DND-41 (cell line): ENCODE measurements at regions not wholly inside any gene's neighbourhood (a gene's known extent, or its start where the extent isn't known, plus 50 kb on each side); places are given as distances from the start of the nearest gene placed in this dataset.

ENCODE experiments used
- ATAC-seq: fragments of 200-7000 bp; cut with Tn5 transposase; 3 replicates; pipeline ENCODE4 v1.9.1; 2021; ENCODE audit warnings: low read depth; ENCODE audit not compliant: insufficient read depth
- DNase-seq: peaks from one replicate; pipeline ENCODE4 v3.0.0-alpha.2; 2020
- H2AFZ ChIP-seq: 2 replicates; pipeline ENCODE4 v1.6.0; 2012; ENCODE audit warnings: low read depth, low read length
- H3K27ac ChIP-seq: 2 replicates; pipeline ENCODE4 v1.5.1; 2012; ENCODE audit warnings: low read length, inconsistent platforms
- H3K27me3 ChIP-seq: fragments of 200-600 bp; sonication (generic); 2 replicates; pipeline ENCODE4 v1.6.0; 2012; ENCODE audit warnings: low read length, mild to moderate bottlenecking, inconsistent platforms; ENCODE audit not compliant: insufficient read depth, poor library complexity
- H3K36me3 ChIP-seq: 2 replicates; pipeline ENCODE4 v1.5.1; 2012; ENCODE audit warnings: low read length, inconsistent platforms; ENCODE audit not compliant: insufficient read depth
- H3K4me1 ChIP-seq: 2 replicates; pipeline ENCODE4 v1.5.1; 2012; ENCODE audit warnings: mild to moderate bottlenecking, low read length; ENCODE audit not compliant: insufficient read depth
- H3K4me2 ChIP-seq: 2 replicates; pipeline ENCODE4 v1.6.0; 2012; ENCODE audit warnings: mild to moderate bottlenecking, moderate library complexity, low read length, inconsistent platforms; ENCODE audit not compliant: insufficient read depth
- H3K4me3 ChIP-seq, 2 experiments: fragments of 200-600 bp in 1 of 2; shearing (Covaris generic) in 1 of 2; 2 replicates each; pipeline ENCODE4 v1.5.1; 2012 to 2016; ENCODE audit warnings: inconsistent platforms in 2 of 2, low read length in 2 of 2, mild to moderate bottlenecking in 2 of 2, low read depth in 1 of 2, moderate library complexity in 1 of 2
- H3K79me2 ChIP-seq: 2 replicates; pipeline ENCODE4 v1.6.0; 2012; ENCODE audit warnings: low read length, inconsistent platforms; ENCODE audit not compliant: insufficient read depth
- H3K9ac ChIP-seq: 2 replicates; pipeline ENCODE4 v1.6.0; 2012; ENCODE audit warnings: low read depth, mild to moderate bottlenecking, inconsistent platforms, low read length, moderate library complexity
- H3K9me3 ChIP-seq: 2 replicates; pipeline ENCODE4 v1.5.1; 2012; ENCODE audit warnings: low read length, moderate library complexity, mild to moderate bottlenecking, inconsistent platforms; ENCODE audit not compliant: insufficient read depth, severe bottlenecking
- H4K20me1 ChIP-seq: 2 replicates; pipeline ENCODE4 v1.6.0; 2012; ENCODE audit warnings: low read length; ENCODE audit not compliant: insufficient read depth
- EZH2 ChIP-seq: IDR thresholded peaks from 3 replicates; pipeline ENCODE4 v1.6.1; 2012; ENCODE audit warnings: borderline replicate concordance, low read depth, mild to moderate bottlenecking, moderate library complexity, low read length, inconsistent platforms; ENCODE audit not compliant: severe bottlenecking
- TF ChIP-seq, protein P1 (sequence below): IDR thresholded peaks from 2 replicates; pipeline ENCODE4 v1.5.1; 2012; ENCODE audit warnings: borderline replicate concordance, low read length, moderate library complexity, mild to moderate bottlenecking; ENCODE audit not compliant: poor library complexity, severe bottlenecking; ENCODE audit errors: extremely low read depth

DNA sequence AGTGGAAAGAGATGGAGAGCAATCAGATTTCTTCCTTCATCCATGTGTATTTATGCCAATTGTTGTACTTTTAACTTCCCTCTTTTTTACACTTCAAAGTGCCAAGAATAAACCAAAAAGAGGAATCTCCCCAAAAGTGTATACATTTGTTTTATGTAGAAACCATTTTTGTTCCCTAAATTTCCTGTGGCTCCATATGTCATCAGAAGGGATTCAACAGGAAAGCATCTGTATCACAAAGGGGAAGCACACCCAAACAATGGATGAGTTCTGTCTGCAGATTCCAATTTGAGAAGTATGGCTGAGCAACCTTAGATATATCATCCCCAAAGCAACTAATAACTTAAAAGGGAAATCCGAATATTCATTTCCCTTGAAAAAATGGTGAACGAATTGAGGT, 275.0 kb downstream of the MREG start:
- TF ChIP-seq, protein P1, sequence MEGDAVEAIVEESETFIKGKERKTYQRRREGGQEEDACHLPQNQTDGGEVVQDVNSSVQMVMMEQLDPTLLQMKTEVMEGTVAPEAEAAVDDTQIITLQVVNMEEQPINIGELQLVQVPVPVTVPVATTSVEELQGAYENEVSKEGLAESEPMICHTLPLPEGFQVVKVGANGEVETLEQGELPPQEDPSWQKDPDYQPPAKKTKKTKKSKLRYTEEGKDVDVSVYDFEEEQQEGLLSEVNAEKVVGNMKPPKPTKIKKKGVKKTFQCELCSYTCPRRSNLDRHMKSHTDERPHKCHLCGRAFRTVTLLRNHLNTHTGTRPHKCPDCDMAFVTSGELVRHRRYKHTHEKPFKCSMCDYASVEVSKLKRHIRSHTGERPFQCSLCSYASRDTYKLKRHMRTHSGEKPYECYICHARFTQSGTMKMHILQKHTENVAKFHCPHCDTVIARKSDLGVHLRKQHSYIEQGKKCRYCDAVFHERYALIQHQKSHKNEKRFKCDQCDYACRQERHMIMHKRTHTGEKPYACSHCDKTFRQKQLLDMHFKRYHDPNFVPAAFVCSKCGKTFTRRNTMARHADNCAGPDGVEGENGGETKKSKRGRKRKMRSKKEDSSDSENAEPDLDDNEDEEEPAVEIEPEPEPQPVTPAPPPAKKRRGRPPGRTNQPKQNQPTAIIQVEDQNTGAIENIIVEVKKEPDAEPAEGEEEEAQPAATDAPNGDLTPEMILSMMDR: no peak
- TF ChIP-seq EZH2: no peak
- no peaks in the 10 kb centered on the region for H3K27me3 ChIP-seq

DNA sequence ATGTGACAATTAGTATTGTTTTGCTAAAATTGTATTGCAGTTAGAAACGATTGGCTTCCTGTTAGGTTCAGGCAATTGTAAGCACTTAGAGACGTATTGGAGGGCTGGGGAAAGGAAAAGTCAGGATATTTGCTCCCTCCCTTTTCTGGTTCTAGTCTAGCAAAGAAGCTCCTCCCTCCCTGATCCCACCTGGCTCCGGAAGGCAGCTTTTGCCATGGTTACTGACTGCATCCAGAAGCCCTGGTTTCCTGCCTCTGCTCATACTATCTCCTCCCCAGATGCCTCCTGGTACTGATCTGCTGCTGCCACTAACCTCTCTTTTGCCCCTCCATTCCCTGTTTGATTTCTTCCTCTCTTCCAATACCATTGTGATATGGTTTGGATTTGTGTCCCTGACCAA, 275.9 kb downstream of the MREG start:
- ATAC-seq (no peak), DNase-seq (no peak)
- H3K27ac ChIP-seq: no peak overlapping the region
- no peak overlapping the region for H3K9ac ChIP-seq
- no peaks in the 10 kb centered on the region for H3K79me2 ChIP-seq
- H3K4me3 ChIP-seq: no peak overlapping the region
- H3K9me3 ChIP-seq: no peaks in the 10 kb centered on the region
- TF ChIP-seq EZH2: no peak
- TF ChIP-seq, protein P1: no peak
- H3K27me3 ChIP-seq: no peaks in the 10 kb centered on the region
- H3K4me1 ChIP-seq: no peaks in the 10 kb centered on the region
- H4K20me1 ChIP-seq: no peaks in the 10 kb centered on the region
- H3K4me2 ChIP-seq: no peak overlapping the region
- H2AFZ ChIP-seq: no peak overlapping the region
- no peaks in the 10 kb centered on the region for H3K36me3 ChIP-seq

More for the DNA sequence above, 275.0 kb downstream of the MREG start:
- Histone ChIP-seq H2AFZ (no peak overlapping the region), H3K9me3 (no peaks in the 10 kb centered on the region), H3K36me3 (no peaks in the 10 kb centered on the region), H3K9ac (no peak overlapping the region), H3K79me2 (no peaks in the 10 kb centered on the region), H4K20me1 (no peaks in the 10 kb centered on the region), H3K27ac (no peak overlapping the region), H3K4me1 (no peaks in the 10 kb centered on the region), H3K4me3 (no peak overlapping the region), H3K4me2 (no peak overlapping the region)
- ATAC-seq: no peak
- DNase-seq: no peak

DNA sequence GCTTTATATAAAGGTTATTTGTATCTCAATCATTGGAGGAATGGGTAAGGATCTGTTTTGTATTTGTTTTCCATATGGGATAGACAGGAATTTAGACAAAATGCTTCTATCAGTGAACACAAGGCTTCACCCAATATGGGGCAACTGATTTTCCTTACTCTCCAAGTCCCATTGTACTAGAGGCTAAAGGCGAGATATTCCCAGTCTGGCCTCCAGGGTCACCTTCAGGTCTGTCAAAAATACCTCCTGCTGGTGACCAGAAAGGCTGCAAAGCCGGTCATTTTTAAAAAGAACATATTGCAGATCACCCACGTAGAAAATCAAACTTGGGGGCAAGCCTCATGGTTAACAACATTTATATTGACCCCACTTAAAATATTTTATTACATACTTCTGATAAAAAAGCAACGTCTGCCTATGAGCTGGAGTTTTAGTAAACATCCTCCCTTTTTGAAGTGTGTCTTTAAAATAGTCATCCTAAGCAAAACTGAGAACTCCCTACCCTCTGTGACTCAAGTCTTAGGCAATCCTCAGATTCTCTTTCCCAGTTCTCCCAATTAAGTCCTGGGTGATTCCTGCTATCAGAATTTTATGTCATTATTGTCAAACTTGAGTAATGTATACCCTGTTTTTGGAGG, 276.6 kb downstream of the MREG start:
- Histone ChIP-seq H4K20me1 (no peaks in the 10 kb centered on the region), H3K4me2 (no peak overlapping the region), H3K4me1 (no peaks in the 10 kb centered on the region), H3K79me2 (no peaks in the 10 kb centered on the region), H2AFZ (no peak overlapping the region), H3K27me3 (no peaks in the 10 kb centered on the region), H3K9me3 (no peaks in the 10 kb centered on the region), H3K9ac (no peak overlapping the region), H3K36me3 (no peaks in the 10 kb centered on the region), H3K4me3 (no peak overlapping the region), H3K27ac (no peak overlapping the region)
- ATAC-seq (no peak), DNase-seq (no peak)
- no peak for TF ChIP-seq EZH2
- TF ChIP-seq, protein P1: no peak

DNA sequence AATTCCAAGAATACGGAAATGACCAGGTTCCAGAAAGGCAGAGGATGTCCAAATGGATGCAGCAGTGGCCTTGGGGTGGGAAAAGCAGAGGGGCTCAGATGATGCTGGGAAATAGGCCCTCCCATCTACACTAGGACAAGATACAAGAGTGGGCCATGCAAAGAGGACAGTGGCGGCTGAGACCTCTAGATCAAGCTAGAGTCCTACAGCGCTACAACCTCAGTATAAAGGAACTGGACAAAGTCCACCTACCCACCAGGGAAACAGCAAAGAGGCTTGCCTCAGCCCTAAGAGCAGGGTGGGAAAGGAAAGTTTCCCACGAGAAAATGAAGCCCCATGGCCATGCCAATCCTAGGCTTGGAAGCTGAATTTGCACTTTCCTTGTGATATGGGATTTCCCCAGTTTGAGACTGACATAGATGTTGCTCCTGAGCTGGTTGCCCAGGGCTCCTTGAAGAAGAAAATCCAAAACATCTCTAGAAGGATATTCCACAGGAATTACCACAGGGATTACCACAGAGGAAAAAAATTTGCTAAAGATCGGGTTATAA, 282.2 kb downstream of the MREG start:
- Histone ChIP-seq H3K9ac (no peak overlapping the region), H3K9me3 (no peaks in the 10 kb centered on the region), H3K27me3 (peaks cover 4% of the 10 kb centered on the region), H3K36me3 (no peaks in the 10 kb centered on the region), H3K4me2 (no peak overlapping the region), H3K79me2 (no peaks in the 10 kb centered on the region), H3K4me1 (no peaks in the 10 kb centered on the region), H3K4me3 (no peak overlapping the region), H2AFZ (no peak overlapping the region), H3K27ac (no peak overlapping the region), H4K20me1 (no peaks in the 10 kb centered on the region)
- TF ChIP-seq EZH2: no peak
- TF ChIP-seq, protein P1: no peak
- ATAC-seq: no peak
- no peak for DNase-seq
